IMR-90 (cell line): ENCODE measurements at regions not wholly inside any gene's neighbourhood (a gene's known extent, or its start where the extent isn't known, plus 50 kb on each side); places are given as distances from the start of the nearest gene placed in this dataset.

Experiments used
- ATAC-seq: fragments of 200-7000 bp; cut with Tn5 transposase; 2 replicates; pipeline ENCODE4 v1.9.1; 2020; ENCODE audit warnings: low read depth, mild to moderate bottlenecking, moderate library complexity
- BruUV-seq: library from RNA; stranded (reverse); fragments of 400-500 nt; replicated peaks from 2 replicates; lab custom pipeline; 2021; lab: Mats Ljungman, UMichigan
- CTCF ChIA-PET: fragments of 300-600 bp; formaldehyde crosslinking; extraction: SDS; loops from one replicate; lab custom pipeline; 2021; ENCODE audit warnings: antibody characterized with exemption; lab: Yijun Ruan, JAX
- POLR2A ChIA-PET: fragments of 300-600 bp; sonication (Branson Sonifier 250); formaldehyde crosslinking; loops from one replicate; lab custom pipeline; 2022; ENCODE audit warnings: antibody characterized with exemption; ENCODE audit not compliant: unreplicated experiment; lab: Charles Lee
- DNase-seq: peaks from one replicate; pipeline ENCODE4 v3.0.0; 2013
- H2AFZ ChIP-seq: replicated peaks from 2 replicates; pipeline ENCODE3; 2013; ENCODE audit warnings: low read length, mild to moderate bottlenecking; ENCODE audit not compliant: poor library complexity
- H2AK5ac ChIP-seq: 2 replicates; pipeline ENCODE4 v1.6.1; 2013; ENCODE audit warnings: low read depth, low read length, inconsistent platforms
- H2AK9ac ChIP-seq: replicated peaks from 2 replicates; pipeline ENCODE3; 2013; ENCODE audit warnings: mild to moderate bottlenecking, low read depth, low read length, moderate library complexity; ENCODE audit not compliant: poor library complexity
- H2BK120ac ChIP-seq: 2 replicates; pipeline ENCODE4 v1.6.1; 2013; ENCODE audit warnings: low read depth, low read length, inconsistent platforms
- H2BK15ac ChIP-seq: 3 replicates; pipeline ENCODE4 v1.6.1; 2013; ENCODE audit warnings: low read depth, low read length, inconsistent platforms
- H2BK20ac ChIP-seq: 2 replicates; pipeline ENCODE4 v1.6.1; 2013; ENCODE audit warnings: low read depth, mild to moderate bottlenecking, inconsistent platforms, low read length, moderate library complexity
- H2BK5ac ChIP-seq: 2 replicates; pipeline ENCODE4 v1.6.1; 2013; ENCODE audit warnings: mild to moderate bottlenecking, low read depth, low read length, inconsistent platforms; ENCODE audit not compliant: poor library complexity, severe bottlenecking
- H3K14ac ChIP-seq: replicated peaks from 2 replicates; pipeline ENCODE4 v1.6.1; 2013; ENCODE audit warnings: low read depth, low read length, inconsistent platforms
- H3K18ac ChIP-seq: 2 replicates; pipeline ENCODE4 v1.6.1; 2013; ENCODE audit warnings: low read depth, low read length, control low read depth
- H3K23ac ChIP-seq: 2 replicates; pipeline ENCODE4 v1.6.1; 2013; ENCODE audit warnings: low read depth, low read length, inconsistent platforms
- H3K27ac ChIP-seq: 2 replicates; pipeline ENCODE4 v1.5.1; 2013; ENCODE audit warnings: mild to moderate bottlenecking, control low read depth, low read length; ENCODE audit not compliant: insufficient read depth
- H3K27me3 ChIP-seq: 2 replicates; pipeline ENCODE4 v1.6.1; 2013; ENCODE audit warnings: low read length; ENCODE audit not compliant: control insufficient read depth, insufficient read depth
- H3K36me3 ChIP-seq: 2 replicates; pipeline ENCODE4 v1.6.1; 2013; ENCODE audit warnings: low read length, mixed read lengths; ENCODE audit not compliant: control insufficient read depth, insufficient read depth
- H3K4ac ChIP-seq: 2 replicates; pipeline ENCODE4 v1.6.1; 2013; ENCODE audit warnings: low read depth, low read length, inconsistent platforms
- H3K4me1 ChIP-seq: 2 replicates; pipeline ENCODE4 v1.6.1; 2013; ENCODE audit warnings: low read length, mixed read lengths; ENCODE audit not compliant: control insufficient read depth, insufficient read depth
- H3K4me2 ChIP-seq: 2 replicates; pipeline ENCODE4 v1.6.1; 2013; ENCODE audit warnings: low read depth, mild to moderate bottlenecking, control low read depth, low read length, moderate library complexity
- H3K4me3 ChIP-seq: 2 replicates; pipeline ENCODE4 v1.5.1; 2013; ENCODE audit warnings: low read depth, mild to moderate bottlenecking, control low read depth, low read length, moderate library complexity; ENCODE audit not compliant: insufficient read depth
- H3K56ac ChIP-seq: 2 replicates; pipeline ENCODE4 v1.6.1; 2013; ENCODE audit warnings: low read length, inconsistent platforms; ENCODE audit not compliant: insufficient read depth; ENCODE audit errors: extremely low read depth
- H3K79me1 ChIP-seq, 2 experiments: 2 replicates each; pipeline ENCODE4 v1.6.1; 2013; ENCODE audit warnings: low read length in 2 of 2, inconsistent platforms in 1 of 2, low read depth in 1 of 2
- H3K9ac ChIP-seq: 2 replicates; pipeline ENCODE4 v1.6.1; 2013; ENCODE audit warnings: low read depth, low read length, control low read depth
- H3K9me1 ChIP-seq: 2 replicates; pipeline ENCODE4 v1.6.1; 2013; ENCODE audit warnings: low read length, inconsistent platforms; ENCODE audit not compliant: insufficient read depth
- H3K9me3 ChIP-seq: 2 replicates; pipeline ENCODE4 v1.6.1; 2013; ENCODE audit warnings: low read length; ENCODE audit not compliant: control insufficient read depth, insufficient read depth
- H4K20me1 ChIP-seq: 2 replicates; pipeline ENCODE4 v1.6.1; 2013; ENCODE audit warnings: low read length, inconsistent platforms; ENCODE audit not compliant: insufficient read depth
- H4K5ac ChIP-seq: 2 replicates; pipeline ENCODE4 v1.6.1; 2013; ENCODE audit warnings: mild to moderate bottlenecking, low read depth, low read length, control low read depth
- H4K8ac ChIP-seq, 2 experiments: 2 replicates each; pipeline ENCODE4 v1.6.1; 2013; ENCODE audit warnings: low read depth in 2 of 2, low read length in 2 of 2, control low read depth in 1 of 2, inconsistent platforms in 1 of 2
- H4K91ac ChIP-seq: 2 replicates; pipeline ENCODE4 v1.6.1; 2013; ENCODE audit warnings: low read depth, low read length, inconsistent platforms; ENCODE audit not compliant: insufficient read depth
- BHLHE40 ChIP-seq: fragments of 150-350 bp; IDR thresholded peaks from 2 replicates; pipeline ENCODE4 v1.6.1; 2016; ENCODE audit warnings: mild to moderate bottlenecking, low read depth, low read length
- CHD1 ChIP-seq: IDR thresholded peaks from 2 replicates; pipeline ENCODE4 v1.6.1; 2012; ENCODE audit warnings: low read depth, low read length, improper control_type of control experiment
- FOS ChIP-seq: fragments of 150-350 bp; IDR thresholded peaks from 2 replicates; pipeline ENCODE4 v1.6.1; 2016; ENCODE audit warnings: low read depth, low read length
- MAFK ChIP-seq: IDR thresholded peaks from 2 replicates; pipeline ENCODE4 v1.6.1; 2012; ENCODE audit warnings: low read depth, low read length, improper control_type of control experiment
- MAZ ChIP-seq: IDR thresholded peaks from 2 replicates; pipeline ENCODE4 v1.6.1; 2012; ENCODE audit warnings: low read depth, mild to moderate bottlenecking, low read length, improper control_type of control experiment, moderate library complexity, borderline replicate concordance
- NFE2L2 ChIP-seq: fragments of 150-350 bp; IDR thresholded peaks from 2 replicates; pipeline ENCODE4 v1.6.1; 2016; ENCODE audit warnings: low read depth, mild to moderate bottlenecking, low read length
- POLR2A ChIP-seq: IDR thresholded peaks from 2 replicates; pipeline ENCODE4 v1.6.1; 2012; ENCODE audit warnings: mild to moderate bottlenecking, low read depth, low read length
- RCOR1 ChIP-seq: IDR thresholded peaks from 2 replicates; pipeline ENCODE4 v1.6.1; 2012; ENCODE audit warnings: mild to moderate bottlenecking, low read length, improper control_type of control experiment; ENCODE audit not compliant: insufficient replicate concordance
- RFX5 ChIP-seq: IDR thresholded peaks from 2 replicates; pipeline ENCODE4 v1.8.0; 2012; ENCODE audit warnings: low read depth, mild to moderate bottlenecking, low read length, moderate library complexity
- SMC3 ChIP-seq: fragments of 150-350 bp; IDR thresholded peaks from 2 replicates; pipeline ENCODE4 v1.6.1; 2016; ENCODE audit warnings: low read depth, mild to moderate bottlenecking, antibody characterized with exemption, low read length, moderate library complexity
- WGBS, 2 experiments: methylation state at CpG; one replicate each; pipeline versions ENCODE4 v1.1.5 to v1.1.7; 2013; ENCODE audit warnings: missing lambda C conversion rate in 2 of 2; ENCODE audit not compliant: insufficient read length in 1 of 2; ENCODE audit errors: extremely low coverage in 2 of 2; 5-methylcytosine and 5-hydroxymethylcytosine counted together
- dilution Hi-C: fragments of 300-500 bp; cut with HindIII; formaldehyde crosslinking; loops from one replicate; pipeline ENCODE4 v1.14.3; 2018; ENCODE audit warnings: low sequenced_read_pairs; ENCODE audit not compliant: unreplicated experiment
- in situ Hi-C: fragments of 300-500 bp; cut with MboI; formaldehyde crosslinking; loops from 3 replicates; pipeline ENCODE4 v1.14.3; 2019; ENCODE audit warnings: low sequenced_read_pairs, inconsistent platforms, mixed read lengths
- intact Hi-C: fragments of 100-400 bp; cut with micrococcal nuclease; formaldehyde crosslinking; loops from 2 replicates; pipeline ENCODE4 v1.10.0; 2022
- TF ChIP-seq, protein P1 (sequence below): conservative IDR thresholded peaks from 2 replicates; pipeline ENCODE4 v1.5.1; 2012; ENCODE audit warnings: mild to moderate bottlenecking, low read depth, low read length, improper control_type of control experiment
- TF ChIP-seq, protein P2 (sequence below): fragments of 150-350 bp; IDR thresholded peaks from 2 replicates; pipeline ENCODE4 v1.6.1; 2017; ENCODE audit warnings: mild to moderate bottlenecking, antibody characterized with exemption, low read length, low read depth

DNA sequence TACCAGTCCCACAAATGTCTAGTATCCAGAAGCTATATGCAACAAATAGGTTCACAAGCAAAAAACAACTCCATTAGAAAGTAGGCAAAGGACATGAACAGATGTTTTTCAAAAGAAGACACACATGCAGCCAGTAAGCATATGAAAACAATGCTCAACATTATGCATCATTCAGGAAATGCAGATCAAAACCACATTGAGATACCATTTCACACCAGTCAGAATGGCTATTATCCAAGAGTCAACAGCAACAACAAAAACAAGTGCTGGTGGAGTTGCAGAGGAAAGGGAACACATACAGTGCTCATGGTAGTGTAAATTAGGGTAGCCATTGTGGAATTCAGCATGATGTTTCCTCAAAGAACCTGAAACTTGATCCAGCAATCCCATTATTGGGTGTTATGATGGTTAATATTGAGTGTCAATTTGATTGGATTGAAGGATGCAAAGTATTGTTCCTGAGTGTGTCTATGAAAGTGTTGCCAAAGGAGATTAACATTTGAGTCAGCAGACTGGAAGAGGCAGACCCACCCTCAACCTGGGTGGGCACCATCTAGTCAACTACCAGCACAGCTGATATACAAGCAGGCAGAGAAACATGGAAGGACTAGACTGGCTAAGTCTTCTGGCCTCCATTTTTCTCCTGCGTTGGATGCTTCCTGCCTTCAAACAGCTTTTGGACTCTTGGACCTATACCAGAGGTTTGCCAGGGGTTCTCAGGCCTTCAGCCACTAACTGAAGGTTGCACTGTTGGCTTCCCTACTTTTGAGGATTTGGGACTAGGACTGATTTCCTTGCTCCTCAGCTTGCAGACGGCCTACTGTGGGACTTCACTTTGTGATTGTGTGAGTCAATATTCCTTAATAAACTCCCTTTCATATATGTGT lies 218.4 kb upstream of the SEMA3D start (continued):
- TF ChIP-seq, protein P1, sequence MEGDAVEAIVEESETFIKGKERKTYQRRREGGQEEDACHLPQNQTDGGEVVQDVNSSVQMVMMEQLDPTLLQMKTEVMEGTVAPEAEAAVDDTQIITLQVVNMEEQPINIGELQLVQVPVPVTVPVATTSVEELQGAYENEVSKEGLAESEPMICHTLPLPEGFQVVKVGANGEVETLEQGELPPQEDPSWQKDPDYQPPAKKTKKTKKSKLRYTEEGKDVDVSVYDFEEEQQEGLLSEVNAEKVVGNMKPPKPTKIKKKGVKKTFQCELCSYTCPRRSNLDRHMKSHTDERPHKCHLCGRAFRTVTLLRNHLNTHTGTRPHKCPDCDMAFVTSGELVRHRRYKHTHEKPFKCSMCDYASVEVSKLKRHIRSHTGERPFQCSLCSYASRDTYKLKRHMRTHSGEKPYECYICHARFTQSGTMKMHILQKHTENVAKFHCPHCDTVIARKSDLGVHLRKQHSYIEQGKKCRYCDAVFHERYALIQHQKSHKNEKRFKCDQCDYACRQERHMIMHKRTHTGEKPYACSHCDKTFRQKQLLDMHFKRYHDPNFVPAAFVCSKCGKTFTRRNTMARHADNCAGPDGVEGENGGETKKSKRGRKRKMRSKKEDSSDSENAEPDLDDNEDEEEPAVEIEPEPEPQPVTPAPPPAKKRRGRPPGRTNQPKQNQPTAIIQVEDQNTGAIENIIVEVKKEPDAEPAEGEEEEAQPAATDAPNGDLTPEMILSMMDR = no peak

DNA sequence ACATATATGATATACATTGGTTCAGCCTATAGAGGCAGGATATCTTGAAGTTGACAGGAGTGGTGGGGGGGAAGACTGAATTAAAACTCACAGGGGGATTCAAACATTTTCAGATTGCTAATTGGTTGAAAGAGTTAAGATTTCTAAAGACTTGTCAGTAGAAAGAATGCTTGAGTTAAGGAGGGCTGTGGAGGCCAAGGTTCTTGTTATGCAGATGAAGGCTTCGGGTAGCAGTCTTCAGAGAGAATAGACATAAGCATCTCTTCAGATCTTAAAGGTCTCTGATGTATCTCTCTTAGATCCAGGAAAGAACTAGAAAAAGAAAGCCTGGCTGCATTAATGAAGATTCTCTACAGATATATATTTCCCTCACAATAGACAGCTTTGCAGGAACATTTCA lies 209.8 kb upstream of the SEMA3D start:
- H3K18ac ChIP-seq = no peak overlapping the region
- no peaks in the 10 kb centered on the region for H3K9me1 ChIP-seq
- H2BK120ac ChIP-seq = no peak overlapping the region
- no peaks in the 10 kb centered on the region for H3K27me3 ChIP-seq
- ATAC-seq = no peak
- intact Hi-C loops = no loop called here
- H3K56ac ChIP-seq = no peak overlapping the region
- no peak overlapping the region for H3K4me3 ChIP-seq
- DNase-seq = no peak
- H3K4me2 ChIP-seq = no peak overlapping the region
- H3K27ac ChIP-seq = no peak overlapping the region
- no peak overlapping the region for H3K23ac ChIP-seq
- H3K36me3 ChIP-seq = no peaks in the 10 kb centered on the region
- H3K9me3 ChIP-seq = no peaks in the 10 kb centered on the region
- H3K79me1 ChIP-seq = no peaks in the 10 kb centered on the region
- CTCF ChIA-PET = no interaction called here
- POLR2A ChIA-PET = no interaction called here
- no peak overlapping the region for H2AK5ac ChIP-seq
- no peaks in the 10 kb centered on the region for H4K20me1 ChIP-seq
- no peak overlapping the region for H3K9ac ChIP-seq
- in situ Hi-C loops = no loop called here
- H4K91ac ChIP-seq = no peak overlapping the region
- no peak overlapping the region for H3K14ac ChIP-seq
- no peak overlapping the region for H3K4ac ChIP-seq
- no peak overlapping the region for H2BK15ac ChIP-seq
- H3K4me1 ChIP-seq = no peaks in the 10 kb centered on the region
- H4K5ac ChIP-seq = no peak overlapping the region
- no peak overlapping the region for H2AK9ac ChIP-seq
- dilution Hi-C loops = no loop called here
- no CpG with 5 or more reads among the region's 1 CpG for WGBS, 2 experiments
- H2AFZ ChIP-seq = no peak overlapping the region
- H2BK20ac ChIP-seq = no peak overlapping the region
- H4K8ac ChIP-seq = no peak overlapping the region
- BruUV-seq = no TSS peak
- no peak overlapping the region for H2BK5ac ChIP-seq
- TF ChIP-seq CHD1 (no peak), MAZ (no peak), MAFK (no peak), SMC3 (no peak), NFE2L2 (no peak), POLR2A (no peak), RFX5 (no peak), BHLHE40 (no peak), RCOR1 (no peak), FOS (no peak)
- TF ChIP-seq, protein P2, sequence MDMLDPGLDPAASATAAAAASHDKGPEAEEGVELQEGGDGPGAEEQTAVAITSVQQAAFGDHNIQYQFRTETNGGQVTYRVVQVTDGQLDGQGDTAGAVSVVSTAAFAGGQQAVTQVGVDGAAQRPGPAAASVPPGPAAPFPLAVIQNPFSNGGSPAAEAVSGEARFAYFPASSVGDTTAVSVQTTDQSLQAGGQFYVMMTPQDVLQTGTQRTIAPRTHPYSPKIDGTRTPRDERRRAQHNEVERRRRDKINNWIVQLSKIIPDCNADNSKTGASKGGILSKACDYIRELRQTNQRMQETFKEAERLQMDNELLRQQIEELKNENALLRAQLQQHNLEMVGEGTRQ = no peak
- TF ChIP-seq, protein P1 = no peak
